ENCODE measurements at regions not wholly inside any gene's neighbourhood (a gene's known extent, or its start where the extent isn't known, plus 50 kb on each side); places are given as distances from the start of the nearest gene placed in this dataset.

DNA sequence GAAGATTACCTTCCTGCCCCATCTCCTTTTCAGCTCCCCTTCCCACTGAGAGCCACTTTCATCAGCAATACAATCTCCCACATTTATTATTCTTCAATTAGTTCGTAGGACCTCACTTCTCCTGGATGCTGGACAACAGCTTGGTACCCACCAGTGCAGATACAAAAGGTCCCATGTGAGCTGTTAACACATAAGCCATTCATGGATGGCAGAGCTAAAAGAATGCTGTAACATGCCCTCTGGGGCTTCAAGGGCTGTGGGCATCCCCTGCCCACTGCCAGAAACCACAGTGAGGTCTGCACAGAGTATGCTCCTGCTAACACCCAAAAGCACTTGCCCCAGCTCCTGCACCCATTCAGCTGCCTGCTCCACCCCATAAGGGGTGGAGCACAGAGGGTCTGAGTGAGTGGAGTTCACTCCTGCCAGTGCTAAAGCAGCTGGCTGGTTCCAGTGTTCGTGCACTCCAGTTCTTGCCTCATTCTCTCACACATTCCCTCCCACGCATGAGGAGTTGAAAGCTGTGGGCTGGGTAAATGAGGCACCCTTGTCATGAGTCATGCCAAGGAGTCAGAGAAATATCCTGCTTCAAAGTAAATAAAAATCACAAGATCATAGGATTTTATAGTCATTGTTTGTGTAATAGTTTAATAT, 305.9 kb upstream of the TMEFF2 start:
- TF ChIP-seq CTCF (IDR thresholded peaks at IDR 0.05 in 4 of 5, conservative IDR thresholded peaks at IDR 0.05 in 1 of 5) (no peak), POLR2A (IDR thresholded peaks at IDR 0.05) (no peak)
